Right ventricle myocardium superior (tissue), 1 donor: ENCODE measurements at regions not wholly inside any gene's neighbourhood (a gene's known extent, or its start where the extent isn't known, plus 50 kb on each side); places are given as distances from the start of the nearest gene placed in this dataset.

ENCODE experiments used
- ATAC-seq: fragments of 200-7000 bp; cut with Tn5 transposase; one replicate; pipeline ENCODE4 v1.9.1; 2020; ENCODE audit warnings: mild to moderate bottlenecking; ENCODE audit not compliant: poor library complexity
- DNase-seq: peaks from one replicate; pipeline ENCODE4 v3.0.0-alpha.2; 2020
- intact Hi-C: fragments of 100-400 bp; cut with DNase I; formaldehyde crosslinking; loops from one replicate; pipeline ENCODE4 v1.11.2; 2022
- donor health status: DM: no; HTN: yes; CAD: no; lungs with severe emphysema.

DNA sequence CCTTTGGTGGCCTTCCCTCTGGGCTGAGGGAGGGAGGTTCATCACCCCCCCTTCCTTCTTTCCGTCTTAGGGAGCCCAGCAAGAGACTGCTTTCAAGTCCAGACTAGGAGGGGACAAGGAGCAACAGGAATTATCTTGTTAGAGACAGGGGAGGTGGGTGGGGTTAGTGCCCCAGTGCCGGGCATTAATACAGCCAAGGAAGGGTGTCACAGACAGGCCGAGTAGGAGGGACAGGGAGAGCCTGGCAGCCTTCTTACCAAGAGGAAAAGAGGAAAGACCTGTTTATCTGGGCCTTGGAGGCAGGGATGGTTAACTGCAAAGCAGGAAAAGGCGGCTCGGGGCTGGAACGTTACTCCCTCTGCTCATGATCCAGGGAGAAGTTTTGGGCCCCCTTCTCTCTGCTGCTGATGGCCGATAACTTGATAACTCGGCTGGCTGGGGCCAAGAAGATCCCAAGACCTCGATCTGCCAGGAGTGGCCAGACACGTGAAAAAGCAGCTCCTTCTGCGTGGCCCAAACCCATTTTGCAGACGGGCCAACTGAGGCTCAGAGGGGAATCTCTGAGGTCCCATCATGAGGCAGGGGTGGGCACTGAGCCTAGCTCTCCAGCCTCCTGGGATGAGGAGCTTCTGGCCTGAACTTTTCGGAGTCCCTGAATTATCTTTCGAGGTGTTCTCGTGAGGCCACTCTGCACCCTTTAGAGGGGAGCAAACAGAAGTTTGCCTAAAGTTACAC, 79.3 kb downstream of the PTPRS start:
- DNase-seq (peak; percentile 24), ATAC-seq (no peak)
- intact Hi-C loops = no loop called here

GRCh38 chr19:5260381-5260967, 80.1 kb downstream of the PTPRS start:
- intact Hi-C loops = no loop called here
- ATAC-seq (no peak), DNase-seq (peak; percentile 41)

DNA sequence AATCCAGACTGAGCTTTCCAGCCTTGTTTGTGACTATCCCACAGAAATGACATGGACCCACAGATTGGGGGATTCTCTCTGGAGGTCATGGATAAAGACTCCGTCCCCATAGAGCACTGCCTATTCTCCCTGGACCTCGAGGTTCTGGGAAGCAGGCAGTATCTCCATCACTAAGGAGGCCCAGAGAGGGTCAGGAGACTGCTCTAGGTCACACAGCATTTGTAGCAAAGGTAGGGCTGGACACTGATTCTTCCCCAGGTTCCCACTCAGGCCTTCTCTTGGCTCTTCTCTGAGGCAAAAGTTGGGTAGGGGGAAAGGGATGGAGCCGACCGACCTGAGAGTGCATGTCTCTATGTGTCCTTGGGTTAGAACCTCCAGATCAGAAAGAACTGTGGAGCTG, 80.9 kb downstream of the PTPRS start:
- intact Hi-C loops = no loop called here
- DNase-seq (no peak), ATAC-seq (no peak)

DNA sequence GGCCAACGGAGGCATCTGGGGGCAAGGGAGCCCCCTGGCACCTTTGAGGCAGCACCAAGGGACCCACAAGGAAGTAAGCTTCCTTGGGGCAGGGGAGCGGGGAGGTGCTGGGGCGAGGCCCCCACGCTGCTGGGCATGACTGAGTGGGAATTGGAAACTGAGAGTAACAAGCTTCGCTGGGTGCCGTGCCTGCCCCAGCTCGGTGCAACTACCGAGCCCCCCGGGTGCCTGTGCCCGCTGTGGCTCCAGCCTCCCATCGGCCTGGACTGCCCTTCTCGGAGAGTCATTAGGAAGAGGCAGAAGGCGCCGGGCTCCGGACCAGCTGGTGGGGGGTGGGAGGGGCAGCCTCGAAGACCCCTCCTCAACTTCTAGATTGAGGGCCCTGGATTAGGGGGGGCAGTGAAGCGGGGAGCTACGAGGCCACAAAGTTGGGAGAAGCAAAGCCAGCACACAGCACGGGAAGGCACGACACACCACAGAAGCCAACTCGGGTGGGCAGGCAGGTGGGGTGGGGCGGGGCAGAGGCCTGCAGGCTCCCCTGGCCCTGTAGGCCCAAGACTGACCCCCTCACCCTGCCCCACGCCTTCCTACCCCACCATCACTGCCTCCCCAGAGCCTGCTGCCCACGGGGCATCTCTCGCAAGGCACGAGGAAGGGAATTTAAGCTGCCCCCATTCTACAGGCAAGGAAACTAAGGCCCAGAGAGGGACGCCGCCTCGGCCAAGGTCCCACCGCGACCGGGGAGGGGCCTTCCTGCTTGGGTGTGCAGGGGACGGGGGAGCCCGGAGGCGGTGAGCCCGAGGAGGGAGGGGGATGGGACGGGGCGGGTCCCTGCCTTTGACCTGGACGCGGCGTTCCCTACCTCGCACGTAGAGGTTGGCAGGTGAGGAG, 83.2 kb downstream of the PTPRS start:
- intact Hi-C loops = no loop called here
- DNase-seq (no peak), ATAC-seq (no peak)

- ATAC-seq (no peak), DNase-seq (no peak)
- intact Hi-C loops = no loop called here
Measured at GRCh38 chr19:5255602-5256231, 84.9 kb downstream of the PTPRS start.

DNA sequence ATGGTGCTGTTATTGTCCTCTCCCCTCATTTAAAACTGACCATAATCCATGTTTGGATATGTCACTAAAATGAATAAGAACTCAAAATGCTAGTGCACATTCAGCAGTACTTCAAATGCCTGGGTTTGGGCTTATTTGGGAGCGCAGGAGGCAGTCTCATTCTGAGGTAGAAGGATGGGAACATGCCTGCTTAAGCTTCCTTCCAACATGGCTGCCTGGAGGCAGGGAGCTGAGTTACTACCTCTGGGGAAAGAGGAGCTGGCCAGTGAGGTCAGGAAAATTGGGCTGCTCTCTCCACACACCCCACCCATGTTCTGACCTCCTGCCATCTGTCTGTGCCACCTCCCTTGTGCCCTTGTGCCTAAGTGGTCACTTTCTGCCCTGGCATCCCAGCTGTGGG, 85.7 kb downstream of the PTPRS start:
- DNase-seq (no peak), ATAC-seq (no peak)
- intact Hi-C loops = no loop called here

DNA sequence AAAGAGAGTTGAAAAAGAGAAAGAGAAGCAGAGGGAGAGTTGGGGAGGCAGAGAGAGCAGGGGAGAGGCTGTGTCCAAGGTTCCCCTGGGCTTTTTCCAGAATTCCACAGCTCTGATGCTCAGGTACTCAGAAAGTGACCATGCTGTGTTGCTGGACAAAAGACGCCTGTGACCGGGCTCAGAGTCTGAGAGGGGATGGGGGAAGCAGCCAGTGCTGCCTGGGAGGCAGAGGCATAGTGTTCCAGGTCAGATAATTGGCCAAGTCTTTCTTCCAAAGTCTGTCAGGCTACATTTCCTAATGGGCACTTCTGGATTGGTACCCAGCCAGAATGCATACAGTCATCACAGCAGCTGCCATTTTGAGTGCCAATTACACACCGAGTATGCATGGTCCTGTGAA, 86.1 kb downstream of the PTPRS start:
- DNase-seq = no peak
- no peak for ATAC-seq
- intact Hi-C loops = no loop called here

DNA sequence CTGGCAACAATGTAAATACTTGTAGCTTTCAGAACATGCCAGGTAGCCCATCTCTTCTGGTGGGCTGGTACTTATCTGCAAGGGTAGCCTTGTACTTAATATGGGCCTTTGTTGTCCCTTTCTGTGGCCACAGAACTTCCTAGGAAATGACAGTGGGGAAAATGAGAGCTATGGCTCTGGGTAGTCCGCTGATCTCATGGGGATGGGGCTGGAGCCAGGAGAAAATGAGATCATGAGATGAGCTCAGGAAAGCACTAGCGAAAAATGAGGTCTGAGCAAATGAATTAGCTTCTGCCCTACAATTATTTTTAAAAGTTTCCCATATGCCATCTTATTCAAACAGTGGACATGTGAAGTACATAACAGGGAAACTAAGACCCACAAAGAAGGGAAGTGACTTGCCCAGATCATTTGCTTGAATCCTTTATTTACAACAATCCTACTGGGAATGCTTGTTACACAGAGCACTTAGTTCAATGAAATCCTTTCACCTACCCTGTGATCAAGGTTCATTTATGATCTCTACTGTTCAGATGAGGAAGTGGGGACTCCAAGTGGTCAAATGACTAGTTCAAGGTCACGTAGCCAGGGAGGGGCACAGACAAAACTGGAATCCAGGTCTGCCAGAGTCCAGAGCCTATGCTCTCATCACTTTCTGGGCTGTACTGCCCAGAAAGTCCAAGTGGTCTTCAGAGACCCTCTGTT, 87.1 kb downstream of the PTPRS start:
- intact Hi-C loops = no loop called here
- ATAC-seq = peak; percentile 48
- no peak for DNase-seq

GRCh38 chr19:5251096-5252065, 89.2 kb downstream of the PTPRS start:
- DNase-seq = no peak
- ATAC-seq = no peak
- intact Hi-C loops = no loop called here

DNA sequence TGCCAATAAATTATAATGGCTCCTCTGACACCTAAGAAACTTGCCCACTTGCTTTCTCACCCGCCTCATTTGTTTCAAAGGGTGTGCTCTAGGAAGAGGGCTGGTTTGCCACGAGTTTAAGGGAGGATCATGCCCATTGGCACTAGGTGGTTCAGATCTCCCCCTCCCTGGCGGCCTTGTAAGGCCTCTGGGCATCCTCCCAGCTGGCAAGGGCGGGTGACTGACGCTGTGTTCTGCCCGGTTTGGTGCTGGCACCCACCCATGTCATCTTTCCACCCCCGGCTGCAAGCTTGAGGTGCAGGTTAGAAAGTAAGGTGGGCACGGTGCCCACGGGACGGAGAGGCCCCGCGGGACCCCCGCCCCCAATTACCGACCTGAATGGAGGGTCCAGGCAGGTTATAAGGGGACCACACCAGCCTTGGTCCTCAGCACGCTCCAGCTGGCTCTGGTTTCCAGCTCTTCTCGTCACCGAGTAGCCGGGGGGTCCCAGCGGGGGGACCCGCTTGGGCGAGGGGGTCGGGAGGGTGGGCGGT, 90.4 kb downstream of the PTPRS start:
- ATAC-seq (peak; percentile 90), DNase-seq (peak; percentile 86)
- intact Hi-C loops = no loop called here

- intact Hi-C loops = no loop called here
- no peak for ATAC-seq
Measured at GRCh38 chr19:5249526-5249925, 91.1 kb downstream of the PTPRS start.

DNA sequence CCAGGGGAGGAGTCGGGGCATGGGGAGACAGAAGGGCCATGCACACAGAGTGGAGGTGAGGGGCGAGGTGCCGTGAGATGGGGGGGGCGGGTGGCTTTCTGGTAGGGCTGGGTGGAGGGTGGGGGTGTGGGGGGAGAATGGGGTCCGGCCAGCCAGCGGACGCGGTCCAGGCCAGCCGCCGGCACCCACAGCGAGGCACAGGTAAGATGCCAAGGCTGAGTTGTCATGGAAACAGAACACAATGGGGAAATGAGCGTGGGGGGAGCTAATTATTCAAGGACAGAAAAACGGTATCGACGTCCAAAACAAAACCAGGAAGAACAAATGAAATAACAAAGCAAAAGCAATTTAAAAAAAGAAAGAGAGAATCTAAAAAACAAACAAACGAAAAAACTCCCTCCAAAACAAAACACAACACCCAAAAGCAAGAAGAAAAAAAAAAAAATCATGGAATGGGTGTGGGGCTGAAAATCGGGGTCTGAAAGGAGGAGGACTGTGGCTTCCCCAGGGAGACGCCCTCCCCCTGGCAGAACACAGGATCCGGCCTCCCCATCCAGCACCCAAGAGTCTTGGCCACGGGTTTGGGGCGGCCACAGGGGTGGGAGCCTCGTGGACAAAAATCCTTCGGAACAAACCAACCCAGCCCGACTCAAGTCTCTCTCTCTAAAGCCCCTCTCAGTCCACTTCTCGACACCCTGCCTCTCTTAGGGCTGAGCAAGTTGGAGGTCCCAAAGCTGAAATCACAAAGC, 92.5 kb downstream of the PTPRS start:
- DNase-seq = no peak
- intact Hi-C loops = no loop called here
- no peak for ATAC-seq

More at GRCh38 chr19:5249526-5249925, 91.1 kb downstream of the PTPRS start:
- no peak for DNase-seq

- DNase-seq = no peak
- intact Hi-C loops = no loop called here
- ATAC-seq = no peak
Measured at GRCh38 chr19:5246554-5247155, 94.0 kb downstream of the PTPRS start.

- DNase-seq (no peak), ATAC-seq (no peak)
Measured at GRCh38 chr19:5245631-5246553, 94.7 kb downstream of the PTPRS start.

GRCh38 chr19:5244351-5244750, 96.3 kb downstream of the PTPRS start:
- ATAC-seq = no peak
- intact Hi-C loops = no loop called here
- no peak for DNase-seq

More at GRCh38 chr19:5245631-5246553, 94.7 kb downstream of the PTPRS start:
- intact Hi-C loops = no loop called here
